ENCODE measurements at regions not wholly inside any gene's neighbourhood (a gene's known extent, or its start where the extent isn't known, plus 50 kb on each side); places are given as distances from the start of the nearest gene placed in this dataset.

DNA sequence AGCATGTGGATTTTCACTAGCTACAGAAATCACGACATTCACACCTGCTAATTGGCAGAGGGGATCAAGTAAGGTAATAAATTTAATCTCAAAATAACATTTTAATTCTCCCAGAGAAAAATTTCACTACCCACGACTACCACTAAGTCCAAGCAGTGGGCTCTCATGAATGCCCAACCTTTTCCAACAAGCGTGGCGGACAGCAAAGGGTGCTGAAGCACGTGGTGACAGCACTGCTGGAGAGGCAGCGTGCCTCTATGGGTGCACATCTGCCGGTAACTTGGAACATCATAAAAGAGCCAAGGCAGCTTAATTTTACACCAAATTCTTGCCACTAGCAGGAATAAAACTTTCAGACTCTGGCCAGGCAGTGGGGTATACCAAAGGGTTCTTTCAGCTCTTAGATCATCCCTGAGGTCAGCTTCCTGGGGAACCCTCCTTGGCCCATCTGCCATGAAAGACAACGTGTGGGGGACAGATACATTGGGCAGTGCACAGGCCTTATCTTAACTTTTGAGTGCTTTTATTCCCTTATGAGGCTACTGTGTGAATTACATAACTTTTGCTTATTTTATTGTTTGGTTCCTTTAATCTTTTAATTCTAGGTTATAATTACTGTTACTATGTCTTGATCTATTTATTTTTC is 206.7 kb upstream of the KCTD7 start:
- H3K79me1 ChIP-seq (ENCODE audit: low read depth in 1 of 2, low read length in 2 of 2) = no peaks in the 10 kb centered on the region
- H3K4me3 ChIP-seq (ENCODE audit: insufficient read depth, low read depth, low read length) = no peak overlapping the region
- no peak for ATAC-seq (ENCODE audit: low read depth)
- no peaks in the 10 kb centered on the region for H3K27me3 ChIP-seq (ENCODE audit: control insufficient read depth, insufficient read depth, low read length)
- H4K91ac ChIP-seq (ENCODE audit: insufficient read depth, low read depth, low read length) = no peak overlapping the region
- H2AFZ ChIP-seq (replicated peaks; ENCODE audit: low read length, poor library complexity) = no peak overlapping the region
- H2BK15ac ChIP-seq (ENCODE audit: low read depth, low read length) = no peak overlapping the region
- H3K27ac ChIP-seq (ENCODE audit: insufficient read depth, low read length) = no peak overlapping the region
- H3K14ac ChIP-seq (replicated peaks; ENCODE audit: low read depth, low read length) = no peak overlapping the region
- H2BK120ac ChIP-seq (ENCODE audit: low read depth, low read length) = no peak overlapping the region
- no peak overlapping the region for H3K9ac ChIP-seq (ENCODE audit: low read depth, low read length)
- TF ChIP-seq, protein P1, sequence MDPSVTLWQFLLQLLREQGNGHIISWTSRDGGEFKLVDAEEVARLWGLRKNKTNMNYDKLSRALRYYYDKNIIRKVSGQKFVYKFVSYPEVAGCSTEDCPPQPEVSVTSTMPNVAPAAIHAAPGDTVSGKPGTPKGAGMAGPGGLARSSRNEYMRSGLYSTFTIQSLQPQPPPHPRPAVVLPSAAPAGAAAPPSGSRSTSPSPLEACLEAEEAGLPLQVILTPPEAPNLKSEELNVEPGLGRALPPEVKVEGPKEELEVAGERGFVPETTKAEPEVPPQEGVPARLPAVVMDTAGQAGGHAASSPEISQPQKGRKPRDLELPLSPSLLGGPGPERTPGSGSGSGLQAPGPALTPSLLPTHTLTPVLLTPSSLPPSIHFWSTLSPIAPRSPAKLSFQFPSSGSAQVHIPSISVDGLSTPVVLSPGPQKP (IDR thresholded peaks at IDR 0.05; ENCODE audit: borderline replicate concordance, low read depth, low read length) = no peak
- TF ChIP-seq SMC3 (IDR thresholded peaks at IDR 0.05; ENCODE audit: low read depth, low read length) (no peak), POLR2A (IDR thresholded peaks at IDR 0.05; ENCODE audit: low read depth, low read length) (no peak), RCOR1 (IDR thresholded peaks at IDR 0.05; ENCODE audit: insufficient replicate concordance, low read length) (no peak), MAFK (IDR thresholded peaks at IDR 0.05; ENCODE audit: low read depth, low read length) (no peak)
- H3K18ac ChIP-seq (ENCODE audit: low read depth, low read length) = no peak overlapping the region
- H3K4me2 ChIP-seq (ENCODE audit: low read depth, low read length) = no peak overlapping the region
- CTCF ChIA-PET = no interaction called here
- no peak overlapping the region for H3K4ac ChIP-seq (ENCODE audit: low read depth, low read length)
- POLR2A ChIA-PET (ENCODE audit: unreplicated experiment) = no interaction called here
- no peak overlapping the region for H2BK5ac ChIP-seq (ENCODE audit: low read depth, low read length, poor library complexity, severe bottlenecking)
- no peak overlapping the region for H3K23ac ChIP-seq (ENCODE audit: low read depth, low read length)
- no peak overlapping the region for H3K56ac ChIP-seq (ENCODE audit: extremely low read depth, insufficient read depth, low read length)
- WGBS, 2 experiments (ENCODE audit: extremely low coverage in 2 of 2, insufficient read length in 1 of 2) = 85% methylated on average over 4 of the region's 8 CpGs; no CpG with 5 or more reads in 1 of the 2 experiments
- no peaks in the 10 kb centered on the region for H4K20me1 ChIP-seq (ENCODE audit: insufficient read depth, low read length)
- no peaks in the 10 kb centered on the region for H3K4me1 ChIP-seq (ENCODE audit: control insufficient read depth, insufficient read depth, low read length)
- no peak overlapping the region for H4K5ac ChIP-seq (ENCODE audit: low read depth, low read length)
- H2AK5ac ChIP-seq (ENCODE audit: low read depth, low read length) = no peak overlapping the region
- no peak for DNase-seq
- in situ Hi-C loops (cut with MboI; ENCODE audit: low sequenced_read_pairs) (no loop called here), dilution Hi-C loops (cut with HindIII; ENCODE audit: low sequenced_read_pairs, unreplicated experiment) (no loop called here), intact Hi-C loops (cut with micrococcal nuclease) (no loop called here)
- BruUV-seq (replicated peaks) = TSS peak; percentile 22
- no peak overlapping the region for H2BK20ac ChIP-seq (ENCODE audit: low read depth, low read length)
- H3K36me3 ChIP-seq (ENCODE audit: control insufficient read depth, insufficient read depth, low read length) = no peaks in the 10 kb centered on the region; the same call in 1 of the 2 replicates
- H3K9me1 ChIP-seq (ENCODE audit: insufficient read depth, low read length) = no peaks in the 10 kb centered on the region
- H3K9me3 ChIP-seq (ENCODE audit: control insufficient read depth, insufficient read depth, low read length) = no peaks in the 10 kb centered on the region
- H4K8ac ChIP-seq (ENCODE audit: low read depth in 2 of 2, low read length in 2 of 2) = no peak overlapping the region
- no peak overlapping the region for H2AK9ac ChIP-seq (replicated peaks; ENCODE audit: low read depth, low read length, poor library complexity)
